ENCODE measurements at regions not wholly inside any gene's neighbourhood (a gene's known extent, or its start where the extent isn't known, plus 50 kb on each side); places are given as distances from the start of the nearest gene placed in this dataset.
"Not testable (repeated sequence)": the region's sequence is repeated elsewhere in the genome, so short reads cannot be mapped to it uniquely, and the experiment has no call there.

DNA sequence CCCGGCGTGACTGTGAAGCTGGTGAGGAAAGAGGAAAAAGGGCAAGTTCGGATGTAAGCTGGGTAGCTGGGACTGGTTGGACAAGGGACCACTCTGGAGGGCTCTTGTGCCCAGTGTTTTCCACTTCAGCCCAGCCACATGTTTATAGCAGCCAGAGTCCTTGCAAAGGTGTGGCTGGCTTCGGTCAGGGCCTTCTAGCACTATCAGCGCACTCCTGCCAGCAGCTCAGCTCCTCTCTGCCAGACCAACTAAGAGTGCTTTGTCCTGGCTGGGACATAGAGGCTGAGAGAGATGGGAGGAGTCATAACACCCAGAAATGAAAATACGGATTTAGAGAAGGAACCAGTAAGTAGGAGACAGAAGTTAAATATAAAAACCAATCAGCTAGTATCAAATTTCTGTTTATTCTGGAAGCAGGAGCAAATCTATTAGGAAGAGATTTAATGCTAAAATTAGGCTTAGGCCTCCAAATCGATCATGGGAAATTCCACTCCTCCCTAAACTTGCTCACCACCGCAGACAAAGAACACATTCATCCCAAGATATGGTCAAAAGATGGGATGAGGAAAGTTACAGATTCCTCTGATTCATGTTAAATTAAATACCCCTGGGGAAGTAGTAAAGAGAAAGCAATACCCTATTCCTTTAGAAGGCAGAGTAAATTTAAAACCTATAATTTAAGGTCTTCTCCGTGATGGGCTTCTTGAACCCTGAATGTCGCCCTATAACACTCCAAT, 135.0 kb downstream of the RALA start:
- no peak for FAIRE-seq
- no peak for DNase-seq (ENCODE audit: insufficient read length, low spot score)
- TF ChIP-seq POLR2A (IDR thresholded peaks at IDR 0.05; ENCODE audit: low read depth, low read length) = no peak

DNA sequence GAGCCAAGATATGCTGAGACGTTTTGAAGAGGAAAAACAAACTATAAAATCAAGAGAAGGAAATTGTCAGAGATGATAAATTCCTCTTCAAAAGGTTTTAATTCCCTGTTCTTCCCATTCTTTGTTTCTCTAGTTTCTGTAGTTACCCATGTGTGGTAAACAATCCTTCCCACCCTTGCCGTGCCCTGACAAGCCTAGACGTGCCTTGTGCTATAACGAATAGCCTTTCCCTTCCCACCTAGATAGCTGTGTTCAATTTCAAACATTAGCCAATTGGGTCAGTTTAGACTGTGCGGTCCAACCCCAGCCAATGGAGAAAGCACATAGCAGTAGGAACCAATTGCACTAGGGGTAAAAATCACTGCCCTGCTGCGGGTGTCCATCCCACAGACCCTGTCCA, 138.1 kb downstream of the RALA start:
- DNase-seq (ENCODE audit: insufficient read length, low spot score) (no peak), FAIRE-seq (no peak)
- no peak for TF ChIP-seq POLR2A (IDR thresholded peaks at IDR 0.05; ENCODE audit: low read depth, low read length)

DNA sequence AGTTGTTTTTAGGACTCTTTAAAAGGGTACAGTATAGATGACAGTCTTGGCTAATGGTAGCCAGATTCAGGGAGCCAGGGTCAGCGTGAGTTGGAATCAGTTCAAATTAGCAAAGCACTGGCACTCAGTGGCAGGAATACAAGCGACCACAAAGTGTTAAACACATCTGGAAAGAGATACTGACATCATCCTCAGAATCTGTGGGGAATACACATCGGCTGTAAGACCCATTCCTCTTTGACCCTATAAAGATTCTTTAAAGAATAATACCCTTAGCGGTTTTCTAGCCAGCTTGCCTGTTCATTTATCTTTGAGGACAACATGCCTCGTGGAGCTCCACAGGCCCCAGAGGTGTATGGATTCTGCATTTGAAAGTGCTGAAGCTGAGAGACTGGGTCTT, 139.1 kb downstream of the RALA start:
- not testable (repeated sequence) for DNase-seq (ENCODE audit: insufficient read length, low spot score); FAIRE-seq

DNA sequence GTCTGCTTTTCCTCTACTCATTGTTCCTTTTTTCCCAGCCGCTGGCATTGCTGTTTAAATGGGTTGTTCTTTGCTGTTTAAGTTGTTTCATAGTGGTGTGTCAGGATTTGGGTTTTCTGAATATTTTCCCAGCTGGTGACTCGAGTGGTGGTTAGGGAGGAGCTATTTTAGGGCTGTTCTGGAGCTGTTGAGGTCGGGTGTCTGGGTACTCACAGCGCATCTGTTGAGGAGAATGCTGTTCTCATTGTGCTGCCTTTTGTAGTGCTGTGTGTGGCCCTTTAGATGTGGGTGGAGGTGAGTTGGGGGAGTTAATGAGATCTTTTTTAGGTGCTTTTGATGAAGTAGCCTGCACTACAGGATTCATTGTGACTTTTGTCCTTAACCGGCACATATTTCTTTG, 139.5 kb downstream of the RALA start:
- FAIRE-seq = not testable (repeated sequence)

DNA sequence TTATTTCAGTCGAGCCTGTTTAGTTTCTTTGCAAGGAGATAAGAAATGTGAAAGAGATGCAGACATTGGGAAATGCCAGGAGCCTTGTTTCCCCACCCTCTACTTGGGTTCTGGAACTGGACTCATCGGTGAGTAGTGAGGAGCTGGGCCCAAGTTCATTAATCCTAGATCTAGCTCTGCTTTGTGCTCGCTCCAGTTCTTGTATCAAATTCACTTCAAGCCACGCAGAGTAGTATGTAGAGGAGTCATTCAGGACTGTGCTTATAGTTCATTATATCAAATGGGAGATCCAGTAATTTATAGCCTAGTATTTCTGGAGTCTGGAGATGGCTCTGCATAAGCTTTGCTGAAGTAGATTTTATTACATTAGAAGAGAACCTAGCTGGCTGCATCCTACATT, 142.5 kb downstream of the RALA start:
- not testable (repeated sequence) for FAIRE-seq; DNase-seq (ENCODE audit: insufficient read length, low spot score)

More for the DNA sequence above, 139.5 kb downstream of the RALA start:
- DNase-seq (ENCODE audit: insufficient read length, low spot score) = not testable (repeated sequence)

DNA sequence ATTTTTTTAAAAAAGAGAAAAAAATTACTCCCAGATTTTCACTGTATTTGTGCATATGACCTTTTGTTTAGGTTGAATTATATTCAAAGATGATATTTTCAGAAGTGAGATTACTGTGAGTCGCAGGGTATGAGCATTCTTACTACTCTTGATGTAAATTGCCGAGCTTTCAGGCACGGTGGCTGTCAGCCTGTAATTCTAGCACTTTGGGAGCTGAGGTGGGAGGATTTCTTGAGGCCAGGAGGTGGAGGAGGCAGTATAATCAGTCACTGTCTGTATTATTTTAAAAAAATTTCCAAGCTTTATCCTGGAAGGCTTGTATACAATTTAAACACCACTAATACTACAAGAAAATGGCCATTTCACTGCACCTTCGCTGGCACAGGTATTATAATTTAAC, 145.1 kb downstream of the RALA start:
- not testable (repeated sequence) for DNase-seq (ENCODE audit: insufficient read length, low spot score); FAIRE-seq

DNA sequence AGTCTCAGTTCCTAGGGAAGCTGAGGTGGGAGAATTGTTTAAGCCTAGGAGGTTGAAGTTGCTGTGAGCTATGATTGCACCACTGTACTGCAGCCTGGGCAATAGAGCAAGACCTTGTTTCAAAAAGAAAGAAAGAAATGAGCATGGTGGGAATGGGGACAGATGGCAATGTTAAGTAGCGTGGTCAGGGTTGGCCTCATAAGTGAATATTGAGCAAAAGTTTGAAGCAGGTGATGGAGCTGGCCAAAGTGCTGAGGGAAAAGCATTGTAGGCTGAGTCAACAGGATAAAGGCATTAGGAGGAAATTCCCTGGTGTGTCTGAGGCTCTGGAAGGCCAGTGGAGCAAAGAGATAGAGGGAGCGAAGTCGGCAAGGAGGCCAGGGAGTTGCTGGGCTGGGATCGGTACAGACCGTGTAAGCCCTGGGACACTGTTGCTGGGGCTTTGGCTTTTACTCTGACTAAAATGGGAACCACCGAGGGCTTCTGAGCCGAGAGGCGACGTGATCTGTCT, 151.0 kb downstream of the RALA start:
- not testable (repeated sequence) for DNase-seq (ENCODE audit: insufficient read length, low spot score); FAIRE-seq

DNA sequence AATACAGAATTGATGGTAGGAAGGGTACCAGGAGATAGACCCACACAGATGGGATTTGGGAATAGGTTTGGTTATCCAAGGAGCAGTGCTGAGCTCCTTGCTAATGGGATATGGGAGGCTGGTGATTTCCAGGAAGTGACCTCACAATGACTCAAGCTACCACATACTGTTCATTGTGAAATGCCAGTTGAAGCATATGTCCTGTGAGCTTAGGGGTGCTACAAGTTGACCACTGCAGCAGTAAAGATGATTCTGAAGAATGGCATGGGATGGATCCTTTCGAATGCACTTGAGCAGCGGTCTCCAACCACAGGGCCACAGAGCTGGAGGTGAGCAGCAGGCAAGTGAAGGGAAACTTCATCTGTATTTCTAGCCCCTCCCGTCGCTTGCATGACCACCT, 158.2 kb downstream of the RALA start:
- peak; percentile 16 for DNase-seq (ENCODE audit: insufficient read length, low spot score)
- not testable (repeated sequence) for FAIRE-seq

DNA sequence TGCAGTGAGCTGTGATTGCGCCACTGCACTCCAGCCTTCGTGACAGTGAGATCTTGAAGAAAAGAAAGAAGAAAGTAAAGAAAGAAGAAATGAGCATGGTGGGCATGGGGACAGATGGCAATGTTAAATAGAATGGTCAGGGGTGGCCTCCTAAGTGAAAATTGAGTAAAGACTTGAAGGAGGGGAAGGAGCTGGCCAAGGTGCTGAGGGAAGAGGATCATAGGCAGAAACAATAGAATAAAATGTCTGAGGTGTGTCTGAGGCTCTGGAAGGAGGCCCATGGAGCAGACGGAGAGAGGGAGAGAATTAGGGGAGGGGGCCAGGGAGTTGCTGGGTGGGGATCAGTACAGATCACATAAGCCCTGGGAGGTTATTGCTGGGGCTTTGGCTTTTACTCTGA, 163.1 kb downstream of the RALA start:
- not testable (repeated sequence) for DNase-seq (ENCODE audit: insufficient read length, low spot score); FAIRE-seq

DNA sequence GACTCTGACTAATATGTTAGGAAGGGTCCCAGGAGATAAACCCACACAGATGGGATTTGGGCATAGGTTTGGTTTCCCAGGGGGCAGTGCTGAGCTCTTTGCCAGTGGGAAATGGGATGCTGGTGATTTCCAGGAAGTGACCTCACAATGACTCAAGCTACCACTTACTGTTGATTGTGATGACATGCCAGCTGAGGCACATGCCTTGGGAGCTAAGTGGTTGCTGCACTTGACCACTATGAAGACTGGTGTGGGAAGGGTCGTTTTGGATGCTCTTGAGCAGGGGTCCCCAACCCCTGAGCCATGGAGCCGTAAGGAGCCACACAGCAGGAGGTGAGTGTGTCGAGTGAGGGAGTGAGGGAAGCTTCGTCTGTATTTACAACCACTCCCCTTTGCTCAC, 159.0 kb upstream of the CDK13 start:
- not testable (repeated sequence) for DNase-seq (ENCODE audit: insufficient read length, low spot score); FAIRE-seq

DNA sequence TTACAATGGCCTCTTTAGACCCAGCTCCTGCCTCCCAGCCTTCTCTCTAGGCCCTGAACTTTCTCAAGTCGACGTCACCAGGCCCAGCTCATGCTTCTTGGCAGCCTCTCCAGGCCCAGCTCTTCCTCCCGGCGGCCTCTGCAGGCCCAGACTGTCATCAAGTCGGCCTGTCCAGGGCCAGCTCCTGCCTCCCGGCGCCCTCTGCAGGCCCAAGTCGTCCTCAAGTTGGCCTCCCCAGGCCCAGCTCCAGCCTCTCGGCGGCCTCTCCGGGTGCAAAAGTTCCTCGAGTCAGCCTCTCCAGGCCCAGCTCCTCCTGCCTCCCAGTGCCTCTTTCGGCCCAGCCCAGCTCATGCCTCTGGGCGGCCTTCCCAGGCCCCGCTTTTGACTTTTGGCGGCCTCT, 158.1 kb upstream of the CDK13 start:
- not testable (repeated sequence) for FAIRE-seq; DNase-seq (ENCODE audit: insufficient read length, low spot score)

DNA sequence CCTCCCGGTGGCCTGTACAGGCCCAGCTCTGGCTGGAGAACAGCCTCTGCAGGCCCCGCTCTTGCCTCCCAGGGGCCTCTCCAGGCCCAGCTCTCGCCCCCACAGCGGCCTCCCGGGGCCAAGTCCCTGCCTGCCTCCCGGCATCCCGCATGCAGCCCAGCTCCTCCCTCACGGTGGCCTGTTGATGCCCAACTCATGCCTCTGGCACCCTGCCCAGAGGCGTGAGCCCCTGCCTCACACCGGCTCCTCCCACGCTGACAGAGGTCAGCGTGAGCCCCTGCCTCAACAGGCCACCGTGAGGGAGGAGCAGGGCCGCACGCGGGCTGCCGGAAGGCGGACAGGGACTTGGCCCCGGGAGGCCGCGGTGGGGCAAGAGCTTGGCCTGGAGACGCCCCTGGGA, 157.0 kb upstream of the CDK13 start:
- FAIRE-seq; DNase-seq (ENCODE audit: insufficient read length, low spot score): not testable (repeated sequence)

DNA sequence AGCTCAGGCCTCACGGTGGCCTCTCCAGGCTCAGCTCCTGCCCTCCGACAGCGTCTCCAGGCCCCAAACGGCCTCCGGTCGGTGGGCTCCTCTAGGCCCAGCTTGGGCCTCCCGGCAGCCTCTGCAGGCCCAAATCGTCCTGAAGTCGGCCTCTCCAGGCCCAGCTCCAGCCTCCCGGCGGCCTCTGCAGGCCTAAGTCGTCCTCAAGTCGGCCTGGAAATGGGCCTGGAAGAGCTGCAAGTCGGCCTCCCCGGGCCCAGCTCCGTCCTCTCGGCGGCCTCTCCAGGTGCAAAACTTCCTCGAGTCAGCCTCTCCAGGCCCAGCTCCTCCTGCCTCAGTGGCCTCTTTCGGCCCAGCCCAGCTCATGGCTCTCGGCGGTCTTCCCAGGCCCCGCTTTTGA, 156.2 kb upstream of the CDK13 start:
- not testable (repeated sequence) for DNase-seq (ENCODE audit: insufficient read length, low spot score); FAIRE-seq

DNA sequence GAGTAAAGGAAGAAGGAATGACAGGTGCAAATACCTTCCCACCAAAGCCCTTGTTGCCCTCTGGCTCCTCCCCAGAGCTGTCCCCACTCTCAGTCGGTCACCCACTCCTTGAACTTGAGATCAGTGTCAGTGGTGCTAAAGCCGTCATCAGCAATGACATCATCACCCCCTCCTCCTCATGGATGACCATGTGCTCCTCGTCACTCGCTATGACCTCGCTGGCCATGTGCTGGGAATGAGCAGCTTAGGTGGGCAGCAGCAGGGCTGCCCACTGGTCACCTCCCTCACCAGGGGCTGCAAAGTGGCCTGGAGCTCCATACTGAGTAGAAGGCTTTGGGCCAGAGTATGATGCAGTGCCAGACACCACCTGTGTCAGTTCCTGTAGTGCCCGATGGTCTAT, 153.1 kb upstream of the CDK13 start:
- not testable (repeated sequence) for FAIRE-seq; DNase-seq (ENCODE audit: insufficient read length, low spot score)

DNA sequence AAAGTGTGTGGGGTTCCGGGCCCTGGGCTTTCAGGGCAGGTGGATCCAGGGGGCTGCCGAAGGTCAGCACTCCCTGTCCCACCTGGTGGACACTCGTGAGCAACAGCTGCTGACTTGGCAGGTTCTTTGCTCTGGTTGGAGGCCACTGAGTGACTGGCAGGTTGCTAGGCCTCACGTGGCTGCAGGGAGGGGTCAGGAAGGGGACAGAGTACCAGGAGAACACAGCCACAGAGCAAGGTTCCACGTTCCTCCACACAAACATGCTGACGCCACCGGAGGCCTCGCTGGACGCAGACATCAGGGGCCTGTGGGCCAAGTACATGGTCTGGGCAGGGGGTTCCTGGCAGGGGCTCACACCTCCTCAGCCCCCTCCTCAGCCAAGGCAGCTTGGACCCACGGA, 152.0 kb upstream of the CDK13 start:
- not testable (repeated sequence) for DNase-seq (ENCODE audit: insufficient read length, low spot score); FAIRE-seq

DNA sequence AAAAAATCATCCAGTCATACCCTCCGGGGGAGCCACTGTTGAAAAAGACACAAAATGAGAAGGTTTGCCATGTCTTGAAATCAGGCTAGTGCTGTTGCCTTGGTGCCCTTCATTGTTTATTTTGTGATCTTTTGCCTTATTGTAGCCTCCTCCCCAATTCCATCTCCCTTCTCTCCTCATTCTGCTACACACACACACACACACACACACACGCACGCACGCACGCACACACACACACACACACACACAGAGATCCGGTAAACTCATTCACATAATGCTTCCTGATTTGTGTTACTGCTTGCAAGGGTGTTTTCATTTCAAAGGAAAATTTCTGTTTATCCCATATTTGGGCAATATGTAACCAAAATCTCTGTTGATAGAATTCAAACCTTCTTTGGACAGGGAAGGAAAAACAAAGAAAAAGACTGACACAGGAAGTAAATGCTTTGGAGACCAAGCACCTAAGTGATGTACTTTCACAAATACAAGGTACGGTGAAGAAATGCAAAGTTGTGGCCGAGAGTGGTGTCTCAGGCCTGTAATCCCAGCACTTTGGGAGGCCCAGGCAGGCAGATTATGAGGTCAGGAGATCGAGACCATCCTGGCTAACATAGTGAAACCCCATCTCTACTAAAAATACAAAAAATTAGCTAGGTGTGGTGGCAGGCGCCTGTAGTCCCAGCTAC, 141.1 kb upstream of the CDK13 start:
- no peak for TF ChIP-seq POLR2A (IDR thresholded peaks at IDR 0.05; ENCODE audit: low read depth, low read length)
- FAIRE-seq (no peak), DNase-seq (ENCODE audit: insufficient read length, low spot score) (no peak)
